NCI-H446 treated with DMSO at 0.1 percent for 48 hours (cell line): ENCODE measurements at regions not wholly inside any gene's neighbourhood (a gene's known extent, or its start where the extent isn't known, plus 50 kb on each side); places are given as distances from the start of the nearest gene placed in this dataset.
"Not testable (repeated sequence)": the region's sequence is repeated elsewhere in the genome, so short reads cannot be mapped to it uniquely, and the experiment has no call there.

Experiments used
- DNase-seq: peaks from one replicate; lab custom pipeline; 2025; lab: John Stamatoyannopoulos, UW

DNA sequence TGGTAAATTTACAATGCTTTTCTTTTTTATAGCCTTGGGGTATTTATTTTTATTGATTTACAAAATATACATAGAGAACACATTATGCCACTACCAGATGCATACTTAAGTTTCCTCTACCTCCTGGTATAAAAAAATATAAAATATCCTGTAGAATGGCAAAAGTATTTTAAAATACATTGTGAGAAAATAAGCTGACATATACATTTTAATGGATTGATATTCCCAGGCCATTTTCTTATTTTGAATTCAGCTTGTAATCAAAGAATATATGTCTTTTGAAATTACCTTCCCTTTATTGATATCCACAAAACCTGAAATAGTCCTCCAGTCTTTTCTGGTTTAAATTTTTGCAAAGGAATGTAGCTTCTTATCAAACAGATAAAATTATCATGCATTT is 923.9 kb downstream of the CDH18 start:
- DNase-seq = no peak

GRCh38 chr5:19067741-19068140 is 920.3 kb downstream of the CDH18 start:
- no peak for DNase-seq

DNA sequence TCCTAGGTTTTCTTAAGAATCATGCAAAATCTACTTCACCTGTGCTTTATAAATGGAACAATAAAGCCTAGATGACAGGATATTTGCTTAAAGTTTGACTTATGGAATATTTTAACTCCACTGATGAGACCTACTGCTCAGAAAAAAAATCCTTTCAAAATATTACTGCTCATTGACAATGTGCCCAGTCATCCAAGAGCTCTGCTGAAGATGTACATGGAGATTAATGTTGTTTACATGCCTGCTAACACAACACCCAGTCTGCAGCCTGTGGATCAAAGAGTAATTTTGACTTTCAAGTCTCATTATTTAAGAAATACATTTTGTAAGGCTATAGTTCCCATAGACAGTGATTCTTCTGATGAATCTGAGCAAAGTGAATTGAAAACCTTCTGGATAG is 889.6 kb downstream of the CDH18 start:
- no peak for DNase-seq

- no peak for DNase-seq
Observed at GRCh38 chr5:19099195-19099594, 888.8 kb downstream of the CDH18 start.

DNA sequence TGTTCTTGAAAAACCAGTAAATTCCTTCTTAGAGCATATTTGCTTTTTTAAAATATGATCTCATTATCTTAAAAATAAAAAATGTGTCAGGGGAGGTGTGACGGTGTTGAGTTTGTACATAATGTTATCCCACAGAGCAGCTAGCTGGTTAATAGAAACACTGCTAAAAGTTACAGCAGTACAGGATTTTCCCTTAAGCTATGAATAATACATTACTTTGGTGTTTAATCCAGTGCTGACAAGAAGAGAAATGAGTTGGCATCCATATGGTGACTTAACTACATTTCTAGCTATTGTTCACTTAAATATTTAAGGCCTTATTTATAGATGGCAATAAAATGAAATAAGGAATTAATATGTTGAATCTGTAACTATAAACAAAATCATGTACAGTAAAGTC is 883.1 kb downstream of the CDH18 start:
- no peak for DNase-seq

DNA sequence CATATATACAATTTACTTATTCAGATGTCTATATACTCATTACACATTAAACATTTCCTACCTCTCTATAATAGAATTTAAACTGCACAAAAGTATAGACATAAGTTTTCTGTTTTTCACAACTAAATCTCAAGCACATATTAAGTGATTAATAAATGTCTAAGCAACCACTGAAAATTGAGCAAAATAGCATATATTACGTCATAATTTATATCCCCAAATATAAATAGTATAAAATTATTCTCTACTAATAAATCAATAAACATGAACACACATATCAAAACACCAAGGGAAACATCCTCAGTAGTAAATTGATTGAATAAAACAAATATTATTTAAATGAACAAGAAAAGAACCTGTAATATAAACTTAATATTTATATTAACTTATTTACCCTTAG is 865.1 kb downstream of the CDH18 start:
- no peak for DNase-seq

DNA sequence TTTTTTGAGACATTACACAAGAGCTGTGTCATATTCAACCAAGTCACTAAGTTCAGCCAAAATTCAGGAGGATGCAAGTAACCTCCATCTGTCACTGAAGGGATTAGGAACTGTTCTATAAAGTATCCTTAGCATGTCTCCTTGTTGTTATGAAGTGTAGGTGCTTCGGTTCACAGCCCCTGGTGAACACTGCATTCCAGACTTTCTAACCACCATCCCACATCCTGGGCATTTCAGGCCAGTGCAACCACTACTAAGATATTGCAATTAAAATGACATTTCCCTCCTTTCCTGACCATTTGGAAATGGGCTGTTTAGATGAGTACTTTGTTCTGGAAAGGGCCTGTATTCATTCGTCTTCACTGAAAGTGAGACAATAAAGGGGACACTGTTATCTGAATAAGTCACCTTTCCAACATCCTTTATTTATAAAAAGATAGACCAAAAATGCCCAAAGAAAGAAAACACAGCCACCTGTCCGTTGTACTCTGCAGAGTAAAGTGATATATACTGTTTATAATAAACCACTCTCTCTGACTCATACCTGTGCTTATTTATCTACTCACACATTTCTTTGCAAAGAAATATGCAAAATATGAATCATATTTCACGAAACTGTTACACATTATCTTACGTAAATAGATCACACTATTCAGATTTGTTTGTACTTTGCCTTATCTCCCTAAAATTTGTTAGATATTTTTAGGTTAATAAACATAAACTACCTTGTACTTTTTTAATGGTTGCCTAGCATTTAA is 861.9 kb downstream of the CDH18 start:
- peak; percentile 40 for DNase-seq

GRCh38 chr5:19140276-19140675 is 847.7 kb downstream of the CDH18 start:
- no peak for DNase-seq

DNA sequence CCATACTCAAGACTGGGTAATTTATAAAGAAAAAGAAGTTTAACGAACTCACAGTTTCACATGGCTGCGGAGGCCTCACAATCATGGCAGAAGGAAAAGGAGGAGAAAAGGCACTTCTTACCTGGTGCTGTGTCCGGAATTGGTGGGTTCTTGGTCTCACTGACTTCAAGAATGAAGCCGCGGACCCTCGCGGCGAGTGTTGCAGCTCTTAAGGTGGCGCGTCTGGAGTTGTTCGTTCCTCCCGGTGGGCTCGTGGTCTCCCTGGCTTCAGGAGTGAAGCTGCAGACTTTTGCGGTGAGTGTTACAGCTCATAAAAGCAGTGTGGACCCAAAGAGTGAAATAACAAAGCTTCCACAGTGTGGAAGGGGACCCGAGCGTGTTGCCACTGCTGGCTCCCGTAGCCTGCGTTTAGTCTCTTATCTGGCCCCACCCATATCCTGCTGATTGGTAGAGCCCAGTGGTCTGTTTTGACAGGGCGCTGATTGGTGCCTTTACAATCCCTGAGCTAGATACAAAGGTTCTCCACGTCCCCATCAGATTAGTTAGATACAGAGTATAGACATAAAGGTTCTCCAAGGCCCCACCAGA is 846.0 kb downstream of the CDH18 start:
- DNase-seq = not testable (repeated sequence)

DNA sequence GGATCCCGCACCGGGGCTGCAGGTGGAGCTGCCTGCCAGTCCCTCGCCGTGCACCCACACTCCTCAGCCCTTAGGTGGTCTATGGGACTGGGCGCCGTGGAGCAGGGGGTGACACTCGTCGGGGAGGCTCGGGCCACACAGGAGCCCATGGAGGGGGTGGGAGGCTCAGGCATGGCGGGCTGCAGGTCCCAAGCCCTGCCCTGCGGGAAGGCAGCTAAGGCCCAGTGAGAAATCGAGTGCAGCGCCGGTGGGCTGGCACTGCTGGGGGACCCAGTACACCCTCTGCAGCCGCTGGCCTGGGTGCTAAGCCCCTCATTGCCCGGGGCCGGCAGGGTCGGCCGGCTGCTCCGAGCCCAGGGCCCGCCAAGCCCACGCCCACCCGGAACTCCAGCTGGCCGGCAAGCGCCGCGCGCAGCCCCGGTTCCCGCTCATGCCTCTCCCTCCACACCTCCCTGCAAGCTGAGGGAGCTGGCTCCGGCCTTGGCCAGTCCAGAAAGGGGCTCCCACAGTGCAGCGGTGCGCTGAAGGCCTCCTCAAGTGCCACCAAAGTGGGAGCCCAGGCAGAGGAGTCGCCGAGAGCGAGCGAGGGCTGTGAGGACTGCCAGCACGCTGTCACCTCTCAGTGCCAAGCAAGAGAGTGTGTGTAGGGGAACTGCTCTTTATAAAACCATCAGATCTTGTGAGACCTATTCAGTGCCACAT is 845.1 kb downstream of the CDH18 start:
- not testable (repeated sequence) for DNase-seq

- DNase-seq = no peak
Observed at GRCh38 chr5:19143935-19144334, 844.1 kb downstream of the CDH18 start.

- peak; percentile 90 for DNase-seq
Observed at GRCh38 chr5:19169426-19169825, 818.6 kb downstream of the CDH18 start.

GRCh38 chr5:19172926-19173470 is 815.0 kb downstream of the CDH18 start:
- peak; percentile 97 for DNase-seq

- DNase-seq = peak; percentile 83
Observed at GRCh38 chr5:19175776-19176570, 812.0 kb downstream of the CDH18 start.

GRCh38 chr5:19179571-19179970 is 808.4 kb downstream of the CDH18 start:
- DNase-seq = peak; percentile 27

DNA sequence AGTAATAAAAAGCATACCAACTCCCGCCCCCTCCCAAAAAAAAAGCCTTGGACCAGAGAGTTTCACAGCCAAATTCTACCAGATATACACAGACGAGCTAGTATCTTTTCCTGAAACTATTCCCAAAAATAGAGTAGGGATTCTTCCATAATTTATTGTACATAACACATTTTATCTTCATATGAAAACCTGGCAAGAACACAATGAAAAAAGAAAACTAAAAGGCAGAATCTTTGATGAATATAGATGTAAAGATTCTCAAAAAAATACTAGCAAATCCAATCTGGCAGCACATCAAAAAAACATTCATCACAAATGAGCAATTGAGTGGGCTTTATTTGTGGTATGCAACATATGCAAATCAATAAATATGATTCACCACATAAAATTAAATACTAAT is 798.8 kb downstream of the CDH18 start:
- peak; percentile 20 for DNase-seq

GRCh38 chr5:19193631-19194030 is 794.4 kb downstream of the CDH18 start:
- no peak for DNase-seq

- no peak for DNase-seq
Observed at GRCh38 chr5:19196631-19197030, 791.4 kb downstream of the CDH18 start.

- no peak for DNase-seq
Observed at GRCh38 chr5:19200251-19200650, 787.7 kb downstream of the CDH18 start.

- DNase-seq = peak; percentile 60
Observed at GRCh38 chr5:19208397-19208796, 779.6 kb downstream of the CDH18 start.

DNA sequence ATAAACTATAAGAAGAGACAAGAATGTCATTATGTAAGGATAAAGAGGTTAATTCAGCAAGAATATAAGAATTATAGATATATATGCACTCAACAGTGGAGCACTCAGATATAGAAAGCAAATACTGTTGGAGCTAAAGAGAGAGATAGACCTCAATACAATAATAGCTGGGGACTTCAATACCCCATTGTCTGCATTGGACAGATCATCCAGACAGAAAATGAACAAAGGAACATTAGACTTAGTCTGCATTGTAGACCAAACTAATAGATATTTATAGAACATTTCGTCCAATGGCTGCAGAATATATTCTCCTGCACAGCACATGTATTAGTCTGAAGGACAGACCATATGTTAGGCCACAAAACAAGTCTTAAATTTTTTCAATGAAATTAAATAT is 777.1 kb downstream of the CDH18 start:
- no peak for DNase-seq

DNA sequence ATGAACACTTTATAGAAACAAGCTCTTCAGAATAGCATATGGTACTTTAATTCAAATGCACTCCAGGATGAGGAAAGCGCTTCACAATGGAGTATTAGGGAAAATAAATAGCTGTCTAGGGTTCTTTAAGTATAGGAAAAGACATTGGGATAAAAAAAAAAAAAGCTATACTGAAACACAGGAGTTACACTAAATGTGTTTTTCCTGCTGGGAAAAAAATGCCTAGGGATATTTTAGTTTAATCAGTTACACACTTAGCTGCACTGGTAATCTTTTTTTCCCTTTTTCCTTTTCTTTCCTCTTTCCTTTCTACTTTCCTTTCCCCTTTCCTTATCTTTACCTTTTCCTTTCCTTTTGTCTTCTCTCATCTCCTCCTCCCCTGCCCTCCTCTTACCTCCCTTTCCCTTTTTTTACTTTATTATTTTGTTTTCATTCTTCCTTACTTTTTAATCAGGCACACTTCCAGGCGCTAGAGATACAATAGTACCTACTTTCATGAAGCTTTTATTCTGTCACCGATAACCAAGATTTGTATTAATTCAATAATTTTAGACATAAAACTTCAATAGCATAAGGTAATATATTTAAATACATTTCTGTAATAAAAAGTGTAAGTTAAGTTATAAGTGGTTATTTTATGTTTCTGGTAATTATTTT is 758.7 kb downstream of the CDH18 start:
- no peak for DNase-seq
